Liver (tissue), 3 donors: ENCODE measurements at regions not wholly inside any gene's neighbourhood (a gene's known extent, or its start where the extent isn't known, plus 50 kb on each side); places are given as distances from the start of the nearest gene placed in this dataset.

Experiments
- RAD21 ChIP-seq, 2 donors: IDR thresholded peaks; 2 replicates each; pipeline ENCODE4 v1.6.1; 2016; ENCODE audit warnings: antibody characterized with exemption in 2 of 2, mild to moderate bottlenecking in 2 of 2
- TAF1 ChIP-seq: conservative IDR thresholded peaks from 2 replicates; pipeline ENCODE4 v1.6.1; 2016; ENCODE audit warnings: antibody characterized with exemption, mild to moderate bottlenecking
- TF ChIP-seq, protein P1 (sequence below): IDR thresholded peaks from 2 replicates; pipeline ENCODE4 v1.6.1; 2016; ENCODE audit warnings: antibody characterized with exemption
- TF ChIP-seq, protein P2 (sequence below): fragments of 150-350 bp; IDR thresholded peaks from 2 replicates; pipeline ENCODE4 v1.5.1; 2017; ENCODE audit warnings: improper control_type of control experiment, low read depth, low read length; ENCODE audit not compliant: missing input control
- TF ChIP-seq, protein P3 (sequence below): IDR thresholded peaks from 2 replicates; pipeline ENCODE4 v1.6.1; 2016; ENCODE audit warnings: antibody characterized with exemption, mild to moderate bottlenecking
- donor health status: healthy.
- donor health status: healthy.

DNA sequence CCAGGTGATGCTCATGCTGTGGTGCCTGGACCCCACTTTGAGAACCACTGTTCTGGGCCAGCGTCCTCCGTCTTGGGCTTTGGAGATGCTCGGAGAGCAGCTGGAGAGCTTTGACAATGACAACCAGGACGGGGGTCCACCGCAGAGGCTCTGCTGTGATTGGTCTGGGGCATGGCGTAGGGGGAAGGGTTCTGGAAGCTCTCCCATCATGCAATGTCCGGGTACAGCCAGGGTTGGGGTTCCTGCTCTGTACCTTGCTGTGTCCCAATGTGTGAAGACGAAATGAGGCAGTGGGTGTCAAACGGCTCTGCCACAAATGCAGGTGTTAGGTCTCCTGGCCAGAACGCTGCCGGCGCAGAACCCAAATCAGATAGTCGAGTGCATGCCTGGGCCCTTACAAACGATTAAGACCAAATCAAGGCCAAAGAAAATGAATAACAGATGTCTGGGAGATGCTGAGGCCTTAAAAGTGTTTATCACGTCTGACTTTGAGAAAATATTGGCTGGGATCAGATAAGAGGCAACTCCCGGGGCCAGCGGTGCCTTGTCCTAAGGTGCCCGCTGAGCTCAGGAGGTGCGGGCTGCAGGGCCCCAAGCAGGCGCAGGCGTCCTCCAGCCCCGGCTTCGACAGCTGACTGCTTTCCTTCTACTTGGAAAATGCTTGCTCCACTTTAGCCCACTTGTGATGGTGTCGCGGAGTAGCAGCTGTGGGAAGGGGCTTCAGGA, 117.2 kb downstream of the VAPA start:
- TF ChIP-seq, protein P1, sequence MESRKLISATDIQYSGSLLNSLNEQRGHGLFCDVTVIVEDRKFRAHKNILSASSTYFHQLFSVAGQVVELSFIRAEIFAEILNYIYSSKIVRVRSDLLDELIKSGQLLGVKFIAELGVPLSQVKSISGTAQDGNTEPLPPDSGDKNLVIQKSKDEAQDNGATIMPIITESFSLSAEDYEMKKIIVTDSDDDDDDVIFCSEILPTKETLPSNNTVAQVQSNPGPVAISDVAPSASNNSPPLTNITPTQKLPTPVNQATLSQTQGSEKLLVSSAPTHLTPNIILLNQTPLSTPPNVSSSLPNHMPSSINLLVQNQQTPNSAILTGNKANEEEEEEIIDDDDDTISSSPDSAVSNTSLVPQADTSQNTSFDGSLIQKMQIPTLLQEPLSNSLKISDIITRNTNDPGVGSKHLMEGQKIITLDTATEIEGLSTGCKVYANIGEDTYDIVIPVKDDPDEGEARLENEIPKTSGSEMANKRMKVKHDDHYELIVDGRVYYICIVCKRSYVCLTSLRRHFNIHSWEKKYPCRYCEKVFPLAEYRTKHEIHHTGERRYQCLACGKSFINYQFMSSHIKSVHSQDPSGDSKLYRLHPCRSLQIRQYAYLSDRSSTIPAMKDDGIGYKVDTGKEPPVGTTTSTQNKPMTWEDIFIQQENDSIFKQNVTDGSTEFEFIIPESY, result no peak
- TF ChIP-seq, protein P2, sequence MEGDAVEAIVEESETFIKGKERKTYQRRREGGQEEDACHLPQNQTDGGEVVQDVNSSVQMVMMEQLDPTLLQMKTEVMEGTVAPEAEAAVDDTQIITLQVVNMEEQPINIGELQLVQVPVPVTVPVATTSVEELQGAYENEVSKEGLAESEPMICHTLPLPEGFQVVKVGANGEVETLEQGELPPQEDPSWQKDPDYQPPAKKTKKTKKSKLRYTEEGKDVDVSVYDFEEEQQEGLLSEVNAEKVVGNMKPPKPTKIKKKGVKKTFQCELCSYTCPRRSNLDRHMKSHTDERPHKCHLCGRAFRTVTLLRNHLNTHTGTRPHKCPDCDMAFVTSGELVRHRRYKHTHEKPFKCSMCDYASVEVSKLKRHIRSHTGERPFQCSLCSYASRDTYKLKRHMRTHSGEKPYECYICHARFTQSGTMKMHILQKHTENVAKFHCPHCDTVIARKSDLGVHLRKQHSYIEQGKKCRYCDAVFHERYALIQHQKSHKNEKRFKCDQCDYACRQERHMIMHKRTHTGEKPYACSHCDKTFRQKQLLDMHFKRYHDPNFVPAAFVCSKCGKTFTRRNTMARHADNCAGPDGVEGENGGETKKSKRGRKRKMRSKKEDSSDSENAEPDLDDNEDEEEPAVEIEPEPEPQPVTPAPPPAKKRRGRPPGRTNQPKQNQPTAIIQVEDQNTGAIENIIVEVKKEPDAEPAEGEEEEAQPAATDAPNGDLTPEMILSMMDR, result no peak
- TF ChIP-seq TAF1 (no peak), RAD21 (IDR thresholded peaks at IDR 0.05) (no peak)
- TF ChIP-seq, protein P3, sequence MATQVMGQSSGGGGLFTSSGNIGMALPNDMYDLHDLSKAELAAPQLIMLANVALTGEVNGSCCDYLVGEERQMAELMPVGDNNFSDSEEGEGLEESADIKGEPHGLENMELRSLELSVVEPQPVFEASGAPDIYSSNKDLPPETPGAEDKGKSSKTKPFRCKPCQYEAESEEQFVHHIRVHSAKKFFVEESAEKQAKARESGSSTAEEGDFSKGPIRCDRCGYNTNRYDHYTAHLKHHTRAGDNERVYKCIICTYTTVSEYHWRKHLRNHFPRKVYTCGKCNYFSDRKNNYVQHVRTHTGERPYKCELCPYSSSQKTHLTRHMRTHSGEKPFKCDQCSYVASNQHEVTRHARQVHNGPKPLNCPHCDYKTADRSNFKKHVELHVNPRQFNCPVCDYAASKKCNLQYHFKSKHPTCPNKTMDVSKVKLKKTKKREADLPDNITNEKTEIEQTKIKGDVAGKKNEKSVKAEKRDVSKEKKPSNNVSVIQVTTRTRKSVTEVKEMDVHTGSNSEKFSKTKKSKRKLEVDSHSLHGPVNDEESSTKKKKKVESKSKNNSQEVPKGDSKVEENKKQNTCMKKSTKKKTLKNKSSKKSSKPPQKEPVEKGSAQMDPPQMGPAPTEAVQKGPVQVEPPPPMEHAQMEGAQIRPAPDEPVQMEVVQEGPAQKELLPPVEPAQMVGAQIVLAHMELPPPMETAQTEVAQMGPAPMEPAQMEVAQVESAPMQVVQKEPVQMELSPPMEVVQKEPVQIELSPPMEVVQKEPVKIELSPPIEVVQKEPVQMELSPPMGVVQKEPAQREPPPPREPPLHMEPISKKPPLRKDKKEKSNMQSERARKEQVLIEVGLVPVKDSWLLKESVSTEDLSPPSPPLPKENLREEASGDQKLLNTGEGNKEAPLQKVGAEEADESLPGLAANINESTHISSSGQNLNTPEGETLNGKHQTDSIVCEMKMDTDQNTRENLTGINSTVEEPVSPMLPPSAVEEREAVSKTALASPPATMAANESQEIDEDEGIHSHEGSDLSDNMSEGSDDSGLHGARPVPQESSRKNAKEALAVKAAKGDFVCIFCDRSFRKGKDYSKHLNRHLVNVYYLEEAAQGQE, result no peak
